Left ventricle myocardium superior (tissue), 1 donor: ENCODE measurements at regions not wholly inside any gene's neighbourhood (a gene's known extent, or its start where the extent isn't known, plus 50 kb on each side); places are given as distances from the start of the nearest gene placed in this dataset.
A peak's percentile ranks its signal among the peaks of the same experiment; 100 is the strongest.

Experiments
- ATAC-seq: fragments of 200-7000 bp; cut with Tn5 transposase; one replicate; pipeline ENCODE4 v1.9.1; 2020; ENCODE audit warnings: mild to moderate bottlenecking, moderate library complexity
- DNase-seq: peaks from one replicate; pipeline ENCODE4 v3.0.0-alpha.2; 2020
- intact Hi-C: fragments of 100-400 bp; cut with micrococcal nuclease; formaldehyde crosslinking; loops from one replicate; pipeline ENCODE4 v1.11.0; 2022
- donor health status: DM: no; HTN: yes; CAD: no; lungs with severe emphysema.

DNA sequence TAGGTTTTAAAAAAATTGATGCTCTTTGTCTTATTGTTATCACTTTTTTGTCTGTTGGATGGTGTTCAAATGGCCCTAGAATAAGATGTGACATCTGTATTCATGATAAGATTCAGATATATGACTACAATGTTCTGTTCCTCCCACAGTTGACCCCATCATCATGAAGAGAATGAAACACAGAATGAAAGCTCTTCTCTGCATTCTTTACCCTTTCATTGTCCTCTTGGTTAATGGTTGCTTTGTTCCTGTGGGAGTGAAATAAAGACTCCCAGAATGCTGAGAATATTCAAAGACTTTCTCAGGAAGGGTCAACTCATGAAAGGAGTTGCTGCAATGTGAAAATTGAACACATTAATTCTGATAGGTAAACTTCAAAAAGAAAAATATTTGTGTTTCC lies 1015.8 kb downstream of the SORCS3 start:
- DNase-seq (no peak), ATAC-seq (no peak)
- intact Hi-C loops: no loop called here

DNA sequence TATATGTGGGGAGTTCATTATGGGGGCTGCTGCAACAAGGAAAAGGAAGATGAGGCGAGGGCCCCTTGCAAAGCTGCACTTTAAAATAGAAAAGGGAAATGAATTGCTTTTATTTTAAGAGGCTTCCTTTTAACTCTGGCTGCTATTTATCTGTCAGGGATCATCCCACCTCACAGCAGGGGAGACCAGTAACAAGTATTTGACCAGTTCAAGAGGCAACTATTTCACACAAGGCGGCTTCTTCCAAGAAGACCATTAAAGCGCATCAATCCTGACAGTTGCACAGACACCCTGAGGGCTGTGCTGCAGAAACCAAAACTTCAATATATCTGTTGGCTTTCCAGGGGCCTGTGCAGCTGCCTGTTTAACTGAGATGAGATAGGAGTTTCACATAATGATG lies 1009.2 kb downstream of the SORCS3 start:
- intact Hi-C loops: no loop called here
- DNase-seq: no peak
- no peak for ATAC-seq

DNA sequence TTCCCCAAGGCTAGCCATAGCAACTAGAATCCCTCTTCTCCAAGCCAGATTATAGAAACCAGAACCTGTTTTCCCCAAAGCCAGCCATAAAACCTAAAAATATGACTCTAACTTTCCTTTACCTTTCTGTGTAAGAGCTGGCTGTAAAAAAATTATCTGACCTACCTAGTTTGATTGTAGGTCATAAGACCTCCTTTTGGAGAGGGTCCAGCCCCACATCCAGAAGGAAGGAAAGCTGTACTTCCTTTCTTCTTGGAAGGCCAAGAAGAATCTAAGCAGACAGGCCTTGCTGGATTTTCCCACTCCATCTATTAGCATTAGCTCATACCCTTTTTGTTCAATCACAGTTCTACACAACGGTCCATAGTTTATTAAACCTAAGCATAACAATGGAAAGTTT lies 1006.3 kb downstream of the SORCS3 start:
- intact Hi-C loops: no loop called here
- ATAC-seq (no peak), DNase-seq (no peak)

GRCh38 chr10:105644978-105645377 lies 1003.9 kb downstream of the SORCS3 start:
- intact Hi-C loops: no loop called here
- DNase-seq (no peak), ATAC-seq (no peak)

GRCh38 chr10:105644559-105644958 lies 1003.5 kb downstream of the SORCS3 start:
- intact Hi-C loops: no loop called here
- no peak for DNase-seq
- no peak for ATAC-seq

DNA sequence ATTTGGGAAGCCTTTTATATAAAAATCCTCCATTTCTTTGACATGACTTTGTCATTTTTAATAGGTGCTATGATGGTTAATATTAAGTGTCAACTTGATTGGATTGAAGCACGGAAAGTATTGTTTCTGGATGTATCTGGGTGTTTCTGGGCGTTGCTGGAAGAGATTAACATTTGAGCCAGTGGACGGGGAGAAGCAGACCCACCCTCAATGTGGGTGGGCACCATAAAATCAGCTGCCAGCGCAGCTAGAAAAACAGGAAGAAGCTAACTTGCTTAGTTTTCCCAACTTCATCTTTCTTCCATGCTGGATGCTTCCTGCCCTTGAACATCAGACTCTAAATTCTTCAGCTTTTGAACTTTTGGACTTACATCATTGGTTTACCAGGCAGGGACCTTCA lies 1003.0 kb downstream of the SORCS3 start:
- DNase-seq (no peak), ATAC-seq (no peak)
- intact Hi-C loops: no loop called here

DNA sequence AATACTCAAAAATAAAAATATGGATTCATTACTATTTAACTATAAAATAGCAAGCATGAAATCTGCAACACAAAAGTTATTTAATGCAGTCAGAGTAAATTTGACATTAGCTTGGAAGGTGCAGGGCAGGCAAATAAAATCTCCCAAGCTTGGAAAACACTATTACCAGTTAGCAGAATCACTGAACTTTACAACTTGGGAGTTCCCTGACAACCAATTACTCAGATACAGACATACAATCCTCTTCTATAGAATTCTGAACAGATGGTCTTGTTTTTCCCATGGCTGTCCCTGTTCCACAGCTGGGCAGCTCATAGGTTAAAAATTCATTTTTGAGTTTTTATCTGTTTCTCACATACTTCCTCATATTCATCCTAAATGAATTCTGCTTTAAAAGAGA lies 1002.6 kb downstream of the SORCS3 start:
- ATAC-seq (no peak), DNase-seq (no peak)
- intact Hi-C loops: no loop called here

DNA sequence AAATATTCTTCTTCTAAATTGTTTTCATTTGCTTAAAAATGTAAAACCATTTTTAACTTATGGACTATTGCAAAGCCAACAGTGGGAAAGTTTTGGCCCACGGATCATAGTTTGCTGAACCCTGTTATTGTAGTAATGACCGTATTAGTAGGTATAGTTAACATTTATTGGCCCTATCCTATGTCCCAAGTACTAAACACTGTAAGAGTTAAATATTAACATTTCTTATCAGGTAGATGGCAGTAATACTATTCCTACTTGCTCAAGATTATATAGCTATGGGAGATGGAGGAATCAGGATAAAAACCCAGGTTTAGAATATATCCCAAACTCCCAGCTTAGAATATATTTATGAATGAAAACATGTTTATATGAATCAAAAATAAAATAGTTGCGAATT lies 993.2 kb downstream of the SORCS3 start:
- no peak for DNase-seq
- intact Hi-C loops: no loop called here
- ATAC-seq: no peak

- DNase-seq (no peak), ATAC-seq (no peak)
- intact Hi-C loops: no loop called here
Measured at GRCh38 chr10:105615715-105616365, 974.8 kb downstream of the SORCS3 start.

DNA sequence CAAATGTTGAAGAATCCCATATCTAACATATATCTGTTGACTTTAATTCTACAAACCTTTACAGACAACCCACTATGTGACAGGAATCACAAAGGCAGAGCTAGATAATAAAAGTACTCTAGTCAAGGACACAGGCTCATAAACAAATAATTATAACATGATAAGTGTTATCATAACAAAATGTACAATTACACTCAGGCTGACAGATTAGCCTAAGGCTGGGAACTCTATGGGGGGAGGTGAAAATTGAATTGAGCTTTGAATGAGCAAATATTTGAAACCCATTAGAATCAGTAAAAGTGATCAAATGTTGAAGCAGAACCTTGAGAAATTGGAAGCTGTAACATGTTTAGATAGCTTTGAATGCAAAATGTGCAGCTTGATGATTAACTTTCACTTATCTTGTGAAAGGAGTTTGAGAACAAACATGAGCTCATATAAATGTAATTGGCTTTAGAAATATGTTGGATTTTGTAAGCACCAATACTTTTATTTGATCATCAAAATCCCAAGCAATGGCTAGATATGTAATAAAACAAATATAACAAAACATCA lies 970.2 kb downstream of the SORCS3 start:
- intact Hi-C loops: no loop called here
- no peak for DNase-seq
- peak; percentile 38 for ATAC-seq

GRCh38 chr10:105609451-105609850 lies 968.4 kb downstream of the SORCS3 start:
- intact Hi-C loops: no loop called here
- DNase-seq: no peak
- no peak for ATAC-seq

GRCh38 chr10:105605918-105606317 lies 964.8 kb downstream of the SORCS3 start:
- peak; percentile 79 for ATAC-seq
- DNase-seq: no peak
- intact Hi-C loops: no loop called here

- intact Hi-C loops: no loop called here
- DNase-seq: no peak
- peak; percentile 27 for ATAC-seq
Measured at GRCh38 chr10:105605104-105605503, 964.0 kb downstream of the SORCS3 start.

DNA sequence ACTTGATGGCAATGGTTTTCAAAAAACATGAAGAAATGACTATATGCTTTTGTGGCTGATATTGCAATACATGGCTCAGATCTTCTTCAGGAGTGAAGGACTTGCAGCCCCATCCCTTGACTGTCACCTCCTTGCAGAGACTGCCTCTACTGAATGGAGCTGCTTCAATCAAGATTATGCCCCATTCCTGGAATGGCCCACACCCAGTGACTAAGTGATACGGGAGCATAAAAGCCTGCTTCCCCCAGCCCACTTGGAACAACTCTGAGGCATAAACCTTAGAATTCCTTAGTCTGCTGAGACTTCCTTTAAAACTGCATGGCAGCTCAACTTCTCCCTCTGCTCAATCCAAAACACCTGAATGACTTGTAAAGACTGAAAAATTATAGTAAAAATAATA lies 957.1 kb downstream of the SORCS3 start:
- intact Hi-C loops: no loop called here
- ATAC-seq (no peak), DNase-seq (no peak)

DNA sequence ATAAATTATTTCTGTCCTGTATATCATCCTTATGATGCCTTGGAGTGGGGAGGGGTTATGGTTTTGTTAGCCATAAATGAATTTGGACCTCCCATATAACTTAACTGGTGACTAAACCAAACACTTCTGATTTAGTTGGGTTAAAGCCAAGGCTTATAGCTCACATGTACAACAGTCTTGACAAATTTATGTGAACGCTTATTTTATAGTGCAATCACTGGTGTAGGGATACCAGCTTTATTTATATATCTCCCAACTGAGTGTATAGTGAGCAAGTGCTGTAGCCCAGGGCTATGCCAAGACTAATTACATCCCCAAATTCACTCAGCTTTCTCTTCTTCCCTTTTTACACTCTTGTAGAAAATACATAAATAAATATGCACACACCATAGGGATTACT lies 956.2 kb downstream of the SORCS3 start:
- ATAC-seq (no peak), DNase-seq (no peak)
- intact Hi-C loops: no loop called here

DNA sequence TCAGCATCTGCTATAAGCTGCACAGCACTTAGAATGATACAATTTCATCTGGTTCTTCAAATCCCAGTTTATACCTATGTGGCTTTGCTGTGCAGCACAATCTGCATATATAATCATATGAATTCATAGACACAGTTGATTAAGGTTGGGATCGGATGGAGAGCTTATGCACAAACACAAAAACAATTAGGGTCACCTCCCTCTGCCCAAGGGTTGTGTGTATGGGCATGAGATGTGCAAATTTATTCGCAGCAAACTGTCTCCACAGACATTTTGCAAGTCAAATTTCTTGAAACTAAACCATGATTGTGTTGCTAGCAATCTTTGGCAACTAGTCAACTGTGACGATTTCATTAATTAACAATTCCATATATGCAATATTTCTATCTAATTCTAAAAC lies 955.7 kb downstream of the SORCS3 start:
- intact Hi-C loops: no loop called here
- DNase-seq (no peak), ATAC-seq (no peak)

DNA sequence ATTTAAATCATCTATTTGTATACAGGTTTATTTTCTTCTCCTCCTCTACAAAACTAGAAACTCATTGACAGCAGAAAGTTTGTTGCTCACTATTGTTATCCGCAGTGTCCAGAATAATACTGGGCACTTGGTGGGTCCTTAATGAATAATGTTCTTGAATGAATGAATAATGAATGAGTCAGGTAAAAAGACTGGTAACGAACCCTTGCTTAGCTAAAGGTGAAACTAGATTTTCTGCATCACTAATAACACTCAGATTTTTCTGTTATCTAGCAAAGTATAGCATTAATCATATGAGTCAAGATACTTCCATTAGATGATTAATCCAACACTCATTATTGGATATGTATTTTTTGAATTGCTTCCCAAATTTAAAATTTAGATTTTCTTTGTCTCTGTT lies 953.2 kb downstream of the SORCS3 start:
- no peak for DNase-seq
- ATAC-seq: no peak
- intact Hi-C loops: no loop called here

DNA sequence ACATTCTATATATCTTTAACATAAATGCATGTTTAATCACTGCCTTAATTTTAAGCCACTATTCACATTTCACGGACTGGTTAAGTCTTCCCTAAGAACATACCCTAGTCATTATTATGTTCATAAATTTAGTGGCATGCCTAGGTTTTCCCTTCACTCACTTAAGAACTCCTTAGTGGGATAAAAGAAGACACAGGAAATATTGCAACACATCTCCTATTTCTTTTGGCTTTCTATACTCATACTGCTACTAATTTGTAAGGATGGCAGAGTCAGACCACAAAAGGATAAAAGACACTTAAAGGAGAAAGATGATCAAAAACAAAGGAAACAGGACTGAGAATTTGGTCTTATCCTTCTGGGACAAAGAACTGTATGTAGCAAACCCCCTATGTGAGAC lies 951.4 kb downstream of the SORCS3 start:
- ATAC-seq (no peak), DNase-seq (no peak)
- intact Hi-C loops: no loop called here

- DNase-seq (no peak), ATAC-seq (no peak)
- intact Hi-C loops: no loop called here
Measured at GRCh38 chr10:105586451-105587098, 945.5 kb downstream of the SORCS3 start.

DNA sequence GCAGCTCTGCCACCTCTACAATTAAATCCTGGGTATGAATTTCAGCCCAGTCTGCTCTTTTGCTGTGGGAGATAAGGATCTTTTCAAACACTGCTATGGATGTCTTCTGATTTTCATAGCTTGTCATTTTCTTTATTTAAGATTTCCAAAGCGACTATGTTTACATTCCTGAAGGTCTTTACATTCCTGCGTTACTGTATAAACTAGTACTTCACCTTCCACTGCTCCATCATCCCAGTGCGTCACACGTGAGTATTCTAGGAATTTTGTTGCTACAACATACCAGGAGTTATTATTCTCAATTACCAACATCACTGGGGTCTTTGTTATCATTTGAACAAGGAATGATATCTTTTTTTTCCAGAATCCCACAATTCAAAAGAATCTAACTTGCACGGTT lies 944.7 kb downstream of the SORCS3 start:
- DNase-seq (no peak), ATAC-seq (no peak)
- intact Hi-C loops: no loop called here

- ATAC-seq (no peak), DNase-seq (no peak)
- intact Hi-C loops: no loop called here
Measured at GRCh38 chr10:105585171-105585570, 944.1 kb downstream of the SORCS3 start.
